Muscle layer of duodenum (tissue), 2 donors: ENCODE measurements at regions not wholly inside any gene's neighbourhood (a gene's known extent, or its start where the extent isn't known, plus 50 kb on each side); places are given as distances from the start of the nearest gene placed in this dataset.

Experiments
- H3K27ac ChIP-seq: one replicate; pipeline ENCODE4 v1.7.0; 2013; ENCODE audit warnings: mild to moderate bottlenecking, low read length
- H3K27me3 ChIP-seq: one replicate; pipeline ENCODE4 v1.7.0; 2013; ENCODE audit warnings: low read depth, mild to moderate bottlenecking, control low read depth, low read length
- H3K36me3 ChIP-seq, 2 donors: one replicate each; pipeline ENCODE4 v1.7.0; 2013; ENCODE audit warnings: low read length in 2 of 2, control low read depth in 1 of 2, mild to moderate bottlenecking in 1 of 2; ENCODE audit not compliant: insufficient read depth in 2 of 2, control insufficient read depth in 1 of 2
- H3K4me1 ChIP-seq, 2 donors: one replicate each; pipeline ENCODE4 v1.7.0; 2013; ENCODE audit warnings: low read length in 2 of 2, mild to moderate bottlenecking in 2 of 2, control low read depth in 1 of 2, moderate library complexity in 1 of 2; ENCODE audit not compliant: insufficient read depth in 2 of 2, control insufficient read depth in 1 of 2
- H3K4me3 ChIP-seq, 2 donors: one replicate each; pipeline ENCODE4 v1.7.0; 2013; ENCODE audit warnings: low read length in 2 of 2, low read depth in 1 of 2, mild to moderate bottlenecking in 1 of 2
- H3K9me3 ChIP-seq, 2 donors: one replicate each; pipeline ENCODE4 v1.7.0; 2013; ENCODE audit warnings: low read length in 2 of 2, control low read depth in 1 of 2, mild to moderate bottlenecking in 1 of 2; ENCODE audit not compliant: control insufficient read depth in 1 of 2
- donor health status: healthy.

DNA sequence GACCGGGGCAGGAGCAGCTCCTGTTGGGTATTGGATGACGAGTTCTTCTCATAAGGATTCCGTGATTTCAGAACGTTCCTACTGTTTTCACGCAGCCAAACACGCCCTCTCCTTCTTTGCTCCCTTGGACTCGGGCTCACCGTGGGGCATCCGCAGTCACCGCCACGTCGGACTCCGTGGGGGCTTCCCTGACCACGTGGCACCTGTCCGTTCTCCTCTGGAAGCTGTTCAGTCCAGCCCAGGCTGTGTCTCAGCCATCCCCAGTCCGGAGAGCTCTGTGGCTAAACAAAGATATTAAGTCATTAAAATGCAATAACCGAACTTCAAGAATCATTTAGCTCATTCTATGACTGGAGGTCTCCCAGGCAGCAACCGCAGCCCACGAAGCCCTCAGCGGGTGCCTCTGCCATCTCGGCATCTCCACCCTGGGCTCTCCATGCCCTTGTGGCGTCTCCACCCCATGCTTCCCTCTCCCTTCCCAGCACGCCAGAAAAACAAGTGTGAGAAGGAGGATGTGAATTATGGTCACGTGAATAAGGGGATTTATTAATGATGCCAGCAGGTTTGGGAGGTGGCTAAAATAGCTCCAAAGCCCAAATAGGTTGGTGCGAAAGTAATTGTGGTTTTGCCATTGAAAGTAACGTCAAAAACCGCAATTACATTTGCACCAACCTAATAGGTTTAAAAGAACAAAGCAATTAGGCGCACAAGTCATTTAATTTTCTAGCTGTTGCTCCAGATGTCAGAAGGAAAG is 224.6 kb upstream of the PPP2R2D start:
- Histone ChIP-seq H3K4me1 (no peaks in the 10 kb centered on the region), H3K27me3 (no peaks in the 10 kb centered on the region), H3K4me3 (no peak overlapping the region), H3K27ac (no peak overlapping the region), H3K36me3 (no peaks in the 10 kb centered on the region), H3K9me3 (peaks cover 0 to 12% of the 10 kb centered on the region in 2 donors)

GRCh38 chr10:131676800-131677421 is 223.9 kb upstream of the PPP2R2D start:
- Histone ChIP-seq H3K4me1 (no peaks in the 10 kb centered on the region), H3K27ac (no peak overlapping the region), H3K36me3 (no peaks in the 10 kb centered on the region), H3K27me3 (no peaks in the 10 kb centered on the region), H3K9me3 (peaks cover 0 to 7% of the 10 kb centered on the region in 2 donors), H3K4me3 (no peak overlapping the region)

DNA sequence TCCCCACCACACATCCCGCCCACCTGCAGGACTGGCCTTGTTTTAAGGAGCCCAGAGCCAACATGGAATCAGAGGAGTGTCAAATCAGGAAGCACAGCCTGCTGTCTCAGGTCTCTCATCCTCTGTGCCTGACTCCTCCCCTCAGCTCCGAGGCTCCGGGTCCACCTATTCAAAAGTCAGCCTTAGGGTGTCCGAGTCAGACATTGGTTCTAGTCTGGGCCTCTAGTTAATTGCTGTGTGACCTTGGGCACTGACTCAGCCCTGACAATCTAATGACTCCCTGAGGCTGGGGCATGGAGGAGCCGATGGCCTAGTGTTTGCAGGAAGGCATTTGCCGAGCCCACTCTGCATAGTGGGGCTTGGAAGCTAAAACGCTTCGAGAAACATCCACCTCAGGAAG is 223.1 kb upstream of the PPP2R2D start:
- no peak overlapping the region for H3K4me3 ChIP-seq
- H3K9me3 ChIP-seq = peaks cover 0 to 4% of the 10 kb centered on the region in 2 donors
- H3K4me1 ChIP-seq = no peaks in the 10 kb centered on the region
- no peaks in the 10 kb centered on the region for H3K27me3 ChIP-seq
- H3K27ac ChIP-seq = no peak overlapping the region
- no peaks in the 10 kb centered on the region for H3K36me3 ChIP-seq

- Histone ChIP-seq H3K27me3 (no peaks in the 10 kb centered on the region), H3K27ac (no peak overlapping the region), H3K4me1 (no peaks in the 10 kb centered on the region), H3K36me3 (no peaks in the 10 kb centered on the region), H3K9me3 (peaks cover 0 to 4% of the 10 kb centered on the region in 2 donors), H3K4me3 (no peak overlapping the region)
Observed at GRCh38 chr10:131678171-131678570, 222.6 kb upstream of the PPP2R2D start.

- peaks cover 0 to 4% of the 10 kb centered on the region in 2 donors for H3K9me3 ChIP-seq
- H3K4me3 ChIP-seq = no peak overlapping the region
- H3K4me1 ChIP-seq = no peaks in the 10 kb centered on the region
Observed at GRCh38 chr10:131678613-131679012, 222.2 kb upstream of the PPP2R2D start.

DNA sequence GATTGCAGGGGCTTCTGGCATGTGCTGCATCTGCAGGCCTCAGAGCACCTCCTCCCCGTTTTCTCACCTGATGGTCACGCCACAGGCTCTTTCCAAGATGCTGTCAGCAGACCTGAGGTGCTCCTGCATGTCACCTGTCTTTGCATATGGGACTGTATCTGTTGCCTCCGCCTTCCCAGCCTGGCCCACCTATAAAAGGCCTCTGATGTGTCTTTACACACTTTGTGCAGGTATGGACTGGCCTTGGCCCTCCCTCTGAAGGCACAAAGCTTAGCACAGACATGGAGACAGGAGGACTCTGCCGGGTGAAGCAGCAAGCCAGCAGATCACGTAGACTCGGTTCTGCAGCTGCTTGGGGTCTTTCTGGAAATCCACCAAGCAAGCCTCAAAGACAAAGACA is 220.9 kb upstream of the PPP2R2D start:
- Histone ChIP-seq H3K36me3 (no peaks in the 10 kb centered on the region), H3K9me3 (peaks cover 0 to 4% of the 10 kb centered on the region in 2 donors), H3K27me3 (no peaks in the 10 kb centered on the region), H3K27ac (no peak overlapping the region), H3K4me3 (no peak overlapping the region), H3K4me1 (no peaks in the 10 kb centered on the region)

More at GRCh38 chr10:131678613-131679012, 222.2 kb upstream of the PPP2R2D start:
- H3K27ac ChIP-seq = no peak overlapping the region
- no peaks in the 10 kb centered on the region for H3K36me3 ChIP-seq
- no peaks in the 10 kb centered on the region for H3K27me3 ChIP-seq

DNA sequence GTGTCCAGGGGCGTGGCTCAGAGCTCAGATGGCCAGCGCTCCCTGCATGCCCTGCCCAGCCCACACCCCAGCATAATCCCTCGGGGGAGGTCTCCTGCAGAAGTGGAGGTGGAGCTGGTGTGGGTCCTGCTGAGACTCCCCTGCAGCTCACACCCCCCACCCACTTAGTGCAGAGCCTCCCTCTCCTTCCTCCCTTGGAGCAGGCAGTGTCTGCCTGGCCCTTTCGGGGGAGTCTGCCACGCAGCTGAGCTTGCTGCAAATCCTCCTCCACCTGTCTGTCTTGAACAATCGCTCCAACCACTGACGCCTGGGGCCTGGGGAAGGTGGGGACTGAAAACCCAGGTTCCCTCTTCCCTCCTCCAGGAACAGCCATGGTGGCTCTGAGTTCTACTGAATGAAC is 219.7 kb upstream of the PPP2R2D start:
- H3K4me3 ChIP-seq = no peak overlapping the region
- H3K9me3 ChIP-seq = peaks cover 0 to 4% of the 10 kb centered on the region in 2 donors
- no peak overlapping the region for H3K27ac ChIP-seq
- H3K36me3 ChIP-seq = no peaks in the 10 kb centered on the region
- H3K27me3 ChIP-seq = no peaks in the 10 kb centered on the region
- H3K4me1 ChIP-seq = no peaks in the 10 kb centered on the region

DNA sequence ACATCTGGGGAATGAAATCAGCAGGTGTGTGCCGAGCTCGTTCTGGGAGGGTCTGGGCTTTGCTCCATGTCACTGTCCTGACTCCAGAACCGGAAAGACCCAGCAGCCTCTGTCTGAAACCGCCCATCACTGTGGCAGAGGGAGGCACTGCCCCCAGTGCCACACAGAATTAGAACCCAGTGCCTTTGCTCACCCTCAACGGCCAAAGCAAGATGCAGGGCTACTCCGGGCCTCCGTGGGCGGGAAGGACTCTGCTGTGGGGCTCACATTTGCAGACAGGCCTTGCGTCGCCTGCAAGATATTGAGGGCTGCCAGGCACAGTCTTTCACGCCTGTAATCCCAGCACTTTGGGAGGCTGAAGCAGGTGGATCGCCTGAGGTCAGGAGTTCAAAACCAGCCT is 219.2 kb upstream of the PPP2R2D start:
- Histone ChIP-seq H3K36me3 (no peaks in the 10 kb centered on the region), H3K27me3 (no peaks in the 10 kb centered on the region), H3K9me3 (peaks cover 0 to 4% of the 10 kb centered on the region in 2 donors), H3K27ac (no peak overlapping the region), H3K4me1 (no peaks in the 10 kb centered on the region), H3K4me3 (no peak overlapping the region)

- Histone ChIP-seq H3K27me3 (no peaks in the 10 kb centered on the region), H3K9me3 (peaks cover 0 to 4% of the 10 kb centered on the region in 2 donors)
Observed at GRCh38 chr10:131682271-131682962, 218.4 kb upstream of the PPP2R2D start.

GRCh38 chr10:131683281-131683861 is 217.4 kb upstream of the PPP2R2D start:
- no peaks in the 10 kb centered on the region for H3K27me3 ChIP-seq
- H3K4me1 ChIP-seq = no peaks in the 10 kb centered on the region
- no peak overlapping the region for H3K27ac ChIP-seq
- H3K4me3 ChIP-seq = no peak overlapping the region
- H3K36me3 ChIP-seq = no peaks in the 10 kb centered on the region
- peaks cover 0 to 4% of the 10 kb centered on the region in 2 donors for H3K9me3 ChIP-seq

More at GRCh38 chr10:131682271-131682962, 218.4 kb upstream of the PPP2R2D start:
- no peak overlapping the region for H3K27ac ChIP-seq
- no peaks in the 10 kb centered on the region for H3K4me1 ChIP-seq
- H3K36me3 ChIP-seq = no peaks in the 10 kb centered on the region
- H3K4me3 ChIP-seq = no peak overlapping the region

- H3K9me3 ChIP-seq = no peaks in the 10 kb centered on the region
- no peaks in the 10 kb centered on the region for H3K36me3 ChIP-seq
- H3K4me3 ChIP-seq = no peak overlapping the region
- no peak overlapping the region for H3K27ac ChIP-seq
- no peaks in the 10 kb centered on the region for H3K4me1 ChIP-seq
- H3K27me3 ChIP-seq = no peaks in the 10 kb centered on the region
Observed at GRCh38 chr10:131683941-131684340, 216.9 kb upstream of the PPP2R2D start.
